HuH-7.5 (cell line): ENCODE measurements at regions not wholly inside any gene's neighbourhood (a gene's known extent, or its start where the extent isn't known, plus 50 kb on each side); places are given as distances from the start of the nearest gene placed in this dataset.
A peak's percentile ranks its signal among the peaks of the same experiment; 100 is the strongest.
"Not testable (repeated sequence)": the region's sequence is repeated elsewhere in the genome, so short reads cannot be mapped to it uniquely, and the experiment has no call there.

Experiments used
- DNase-seq: peaks from one replicate; pipeline ENCODE4 v3.0.0; 2011; ENCODE audit warnings: low spot score

- no peak for DNase-seq
These were observed 74.6 kb downstream of the AASDHPPT start for GRCh38 chr11:106152013-106152412.

- DNase-seq: no peak
These were observed 75.4 kb downstream of the AASDHPPT start for GRCh38 chr11:106152824-106153223.

- peak; percentile 8 for DNase-seq
These were observed 79.0 kb downstream of the AASDHPPT start for GRCh38 chr11:106156290-106156937.

GRCh38 chr11:106158406-106158805, 80.9 kb downstream of the AASDHPPT start:
- no peak for DNase-seq

GRCh38 chr11:106159836-106160235, 82.4 kb downstream of the AASDHPPT start:
- no peak for DNase-seq

GRCh38 chr11:106160494-106160893, 83.0 kb downstream of the AASDHPPT start:
- no peak for DNase-seq

GRCh38 chr11:106161775-106162634, 84.5 kb downstream of the AASDHPPT start:
- no peak for DNase-seq

- no peak for DNase-seq
These were observed 89.6 kb downstream of the AASDHPPT start for GRCh38 chr11:106167085-106167484.

GRCh38 chr11:106172386-106172991, 95.0 kb downstream of the AASDHPPT start:
- DNase-seq: no peak

GRCh38 chr11:106173291-106173690, 95.8 kb downstream of the AASDHPPT start:
- no peak for DNase-seq

- not testable (repeated sequence) for DNase-seq
These were observed 96.5 kb downstream of the AASDHPPT start for GRCh38 chr11:106174003-106174402.

GRCh38 chr11:106176817-106177216, 99.4 kb downstream of the AASDHPPT start:
- no peak for DNase-seq

GRCh38 chr11:106177311-106177710, 99.8 kb downstream of the AASDHPPT start:
- no peak for DNase-seq

- no peak for DNase-seq
These were observed 100.9 kb downstream of the AASDHPPT start for GRCh38 chr11:106178361-106178760.

GRCh38 chr11:106179048-106179447, 101.6 kb downstream of the AASDHPPT start:
- no peak for DNase-seq

GRCh38 chr11:106186630-106187029, 109.2 kb downstream of the AASDHPPT start:
- no peak for DNase-seq

- no peak for DNase-seq
These were observed 110.5 kb downstream of the AASDHPPT start for GRCh38 chr11:106187860-106188456.

- no peak for DNase-seq
These were observed 116.5 kb downstream of the AASDHPPT start for GRCh38 chr11:106193956-106194355.

- no peak for DNase-seq
These were observed 120.0 kb downstream of the AASDHPPT start for GRCh38 chr11:106197438-106197837.

GRCh38 chr11:106202935-106203620, 125.6 kb downstream of the AASDHPPT start:
- DNase-seq: no peak

GRCh38 chr11:106208760-106209159, 131.3 kb downstream of the AASDHPPT start:
- no peak for DNase-seq

GRCh38 chr11:106212081-106212480, 134.6 kb downstream of the AASDHPPT start:
- DNase-seq: no peak
